ENCODE measurements at regions not wholly inside any gene's neighbourhood (a gene's known extent, or its start where the extent isn't known, plus 50 kb on each side); places are given as distances from the start of the nearest gene placed in this dataset.

DNA sequence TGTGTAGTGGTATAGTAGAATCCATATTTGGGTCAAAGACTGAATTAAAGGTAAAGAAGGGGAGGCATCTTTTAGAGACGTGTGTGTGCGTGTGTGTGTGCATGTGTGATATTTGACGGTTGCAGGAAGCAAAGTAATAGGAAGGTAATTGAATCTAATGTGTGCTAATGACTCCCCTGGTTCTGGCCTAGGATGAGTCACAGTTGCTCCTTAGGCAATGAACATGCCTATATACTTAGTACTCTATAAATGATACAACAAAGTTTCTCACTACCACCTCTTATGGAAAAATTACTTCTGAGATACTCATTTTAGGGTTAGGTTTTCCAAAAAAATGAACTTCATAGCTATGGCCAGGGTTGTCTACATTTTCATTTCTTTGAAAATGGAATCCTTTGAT is 409.6 kb downstream of the GUCY1A2 start:
- H3K27ac ChIP-seq (ENCODE audit: insufficient read depth, low read depth, low read length) = no peak overlapping the region
- dilution Hi-C loops (cut with MboI; ENCODE audit: extremely low pct_ligation_motif_present, low sequenced_read_pairs) (no loop called here), intact Hi-C loops (cut with micrococcal nuclease) (no loop called here)
- no peak overlapping the region for H3K4me3 ChIP-seq (replicated peaks in 1 of 3; ENCODE audit: insufficient read depth in 1 of 3, low read depth in 1 of 3, low read length in 3 of 3)
- no peaks in the 10 kb centered on the region for H3K9me1 ChIP-seq (replicated peaks; ENCODE audit: control insufficient read depth, extremely low read depth, insufficient read depth, low read length)
- no peak overlapping the region for H3K9ac ChIP-seq (replicated peaks; ENCODE audit: extremely low read depth, insufficient read depth, low read length)
- no peaks in the 10 kb centered on the region for H3K4me1 ChIP-seq (ENCODE audit: control insufficient read depth, extremely low read depth, insufficient read depth, low read length)
- POLR2A ChIA-PET = no interaction called here
- CTCF ChIA-PET = no interaction called here
- H3K9me3 ChIP-seq (replicated peaks; ENCODE audit: control insufficient read depth, insufficient read depth, low read length) = peaks cover 2% of the 10 kb centered on the region
- no peaks in the 10 kb centered on the region for H3K79me2 ChIP-seq (ENCODE audit: control insufficient read depth, insufficient read depth, low read length)
- no peaks in the 10 kb centered on the region for H3K27me3 ChIP-seq (ENCODE audit: control insufficient read depth in 2 of 2, insufficient read depth in 2 of 2, low read length in 2 of 2)
- no peak overlapping the region for H3K4me2 ChIP-seq (ENCODE audit: insufficient read depth, low read length)
- DNase-seq (ENCODE audit: low read depth, low spot score) (no peak), FAIRE-seq (no peak)
- H2AFZ ChIP-seq (ENCODE audit: low read depth, low read length) = no peak overlapping the region
- no peaks in the 10 kb centered on the region for H3K36me3 ChIP-seq (ENCODE audit: control insufficient read depth in 2 of 2, extremely low read depth in 1 of 2, insufficient read depth in 2 of 2, low read length in 2 of 2)
- no peak for TF ChIP-seq EZH2 (IDR thresholded peaks at IDR 0.05; ENCODE audit: borderline replicate concordance, low read depth, low read length, severe bottlenecking)
- no peak for TF ChIP-seq MYC (IDR thresholded peaks at IDR 0.05; ENCODE audit: low read depth, low read length)
- no peak for TF ChIP-seq GATA2 (IDR thresholded peaks at IDR 0.05; ENCODE audit: insufficient read depth, insufficient read length, low read depth, low read length)
- TF ChIP-seq, protein P1, sequence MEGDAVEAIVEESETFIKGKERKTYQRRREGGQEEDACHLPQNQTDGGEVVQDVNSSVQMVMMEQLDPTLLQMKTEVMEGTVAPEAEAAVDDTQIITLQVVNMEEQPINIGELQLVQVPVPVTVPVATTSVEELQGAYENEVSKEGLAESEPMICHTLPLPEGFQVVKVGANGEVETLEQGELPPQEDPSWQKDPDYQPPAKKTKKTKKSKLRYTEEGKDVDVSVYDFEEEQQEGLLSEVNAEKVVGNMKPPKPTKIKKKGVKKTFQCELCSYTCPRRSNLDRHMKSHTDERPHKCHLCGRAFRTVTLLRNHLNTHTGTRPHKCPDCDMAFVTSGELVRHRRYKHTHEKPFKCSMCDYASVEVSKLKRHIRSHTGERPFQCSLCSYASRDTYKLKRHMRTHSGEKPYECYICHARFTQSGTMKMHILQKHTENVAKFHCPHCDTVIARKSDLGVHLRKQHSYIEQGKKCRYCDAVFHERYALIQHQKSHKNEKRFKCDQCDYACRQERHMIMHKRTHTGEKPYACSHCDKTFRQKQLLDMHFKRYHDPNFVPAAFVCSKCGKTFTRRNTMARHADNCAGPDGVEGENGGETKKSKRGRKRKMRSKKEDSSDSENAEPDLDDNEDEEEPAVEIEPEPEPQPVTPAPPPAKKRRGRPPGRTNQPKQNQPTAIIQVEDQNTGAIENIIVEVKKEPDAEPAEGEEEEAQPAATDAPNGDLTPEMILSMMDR (IDR thresholded peaks at IDR 0.05; ENCODE audit: extremely low read depth in 1 of 2, insufficient read depth in 1 of 2, low read depth in 1 of 2, low read length in 2 of 2) = no peak
- TF ChIP-seq JUN (IDR thresholded peaks at IDR 0.05; ENCODE audit: borderline replicate concordance, insufficient read depth, insufficient read length, low read depth) = no peak
- no peak for TF ChIP-seq POLR2A (IDR thresholded peaks at IDR 0.05; ENCODE audit: low read depth, low read length)
- no peak for TF ChIP-seq FOS (IDR thresholded peaks at IDR 0.05; ENCODE audit: borderline replicate concordance, insufficient read depth, low read length)
- no peak for TF ChIP-seq POLR2AphosphoS5 (IDR thresholded peaks at IDR 0.05; ENCODE audit: insufficient read depth, low read depth, low read length)
- TF ChIP-seq, protein P2, sequence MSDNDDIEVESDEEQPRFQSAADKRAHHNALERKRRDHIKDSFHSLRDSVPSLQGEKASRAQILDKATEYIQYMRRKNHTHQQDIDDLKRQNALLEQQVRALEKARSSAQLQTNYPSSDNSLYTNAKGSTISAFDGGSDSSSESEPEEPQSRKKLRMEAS (IDR thresholded peaks at IDR 0.05; ENCODE audit: insufficient read depth, insufficient read length) = no peak
- no peaks in the 10 kb centered on the region for H4K20me1 ChIP-seq (replicated peaks; ENCODE audit: control insufficient read depth, extremely low read depth, insufficient read depth, low read length)
- BruUV-seq (replicated peaks) = no TSS peak

Data from endothelial cell of umbilical vein (primary cell).